HepG2 (cell line): ENCODE measurements at regions not wholly inside any gene's neighbourhood (a gene's known extent, or its start where the extent isn't known, plus 50 kb on each side); places are given as distances from the start of the nearest gene placed in this dataset.

Source experiments
- ATAC-seq: fragments of 200-7000 bp; cut with Tn5 transposase; 3 replicates; pipeline ENCODE4 v1.9.1; 2020; ENCODE audit warnings: mild to moderate bottlenecking, moderate library complexity
- BruUV-seq: library from RNA; stranded (reverse); fragments of 400-500 nt; replicated peaks from 2 replicates; lab custom pipeline; 2021; lab: Mats Ljungman, UMichigan
- CTCF ChIA-PET: fragments of 300-600 bp; formaldehyde crosslinking; extraction: SDS; loops from one replicate; lab custom pipeline; 2021; ENCODE audit warnings: low total read pairs, inconsistent platforms, low intra/inter-chr PET ratio; lab: Yijun Ruan, JAX
- POLR2A ChIA-PET: fragments of 350-600 bp; sonication (Branson Sonifier 250); formaldehyde crosslinking; loops from one replicate; lab custom pipeline; 2020; ENCODE audit warnings: antibody characterized with exemption, inconsistent platforms; lab: Yijun Ruan, JAX
- DNase-seq: peaks from one replicate; pipeline ENCODE4 v3.0.0-alpha.2; 2015; ENCODE audit warnings: low spot score
- FAIRE-seq: peaks from 3 replicates; lab custom pipeline; 2011; peaks lifted over from hg19 to GRCh38; lab: Jason Lieb, UNC
- H2AFZ ChIP-seq: one replicate; pipeline ENCODE4 v1.6.1; 2011; ENCODE audit warnings: low read length, inconsistent platforms
- H3K27ac ChIP-seq: fragments of 300-600 bp; 3 replicates; pipeline ENCODE4 v1.8.0; 2011; ENCODE audit warnings: mixed run types, mild to moderate bottlenecking, mixed read lengths, low read length, inconsistent platforms; ENCODE audit not compliant: insufficient read depth; ENCODE audit errors: extremely low read length
- H3K27me3 ChIP-seq, 2 experiments: fragments of 200-600 bp in 1 of 2; 2 replicates in 1 of 2; 3 replicates in 1 of 2; pipeline versions ENCODE4 v1.6.0 to v1.8.0; 2011; ENCODE audit warnings: low read length in 2 of 2, mild to moderate bottlenecking in 2 of 2, moderate library complexity in 2 of 2, inconsistent platforms in 1 of 2; ENCODE audit not compliant: insufficient read depth in 2 of 2, control insufficient read depth in 1 of 2
- H3K36me3 ChIP-seq, 2 experiments: fragments of 200-600 bp in 1 of 2; replicated peaks in 1 of 2; 2 replicates in 1 of 2; 3 replicates in 1 of 2; pipeline versions ENCODE4 v1.5.1 to v1.8.0; 2011; ENCODE audit warnings: low read length in 2 of 2, inconsistent platforms in 1 of 2; ENCODE audit not compliant: insufficient read depth in 2 of 2, control insufficient read depth in 1 of 2
- H3K4me1 ChIP-seq: 2 replicates; pipeline ENCODE4 v1.5.1; 2012; ENCODE audit warnings: low read length, inconsistent platforms; ENCODE audit not compliant: insufficient read depth
- H3K4me2 ChIP-seq: 2 replicates; pipeline ENCODE4 v1.6.0; 2011; ENCODE audit warnings: low read depth, low read length, inconsistent platforms
- H3K4me3 ChIP-seq, 3 experiments: fragments of 200-600 bp in 1 of 3; sonication (generic), shearing (Covaris generic) in 1 of 3; replicated peaks in 1 of 3; 2 replicates each; pipeline ENCODE4 v1.5.1; 2011 to 2016; ENCODE audit warnings: low read length in 3 of 3, inconsistent platforms in 2 of 3, low read depth in 2 of 3, mild to moderate bottlenecking in 2 of 3, control low read depth in 1 of 3, mixed read lengths in 1 of 3; ENCODE audit not compliant: insufficient read depth in 1 of 3
- H3K79me2 ChIP-seq: one replicate; pipeline ENCODE4 v1.6.1; 2011; ENCODE audit warnings: low read length, inconsistent platforms; ENCODE audit not compliant: insufficient read depth
- H3K9ac ChIP-seq: 2 replicates; pipeline ENCODE4 v1.6.0; 2011; ENCODE audit warnings: mild to moderate bottlenecking, low read depth, low read length, inconsistent platforms; ENCODE audit not compliant: insufficient read depth
- H3K9me3 ChIP-seq: 2 replicates; pipeline ENCODE4 v1.5.1; 2012; ENCODE audit warnings: mild to moderate bottlenecking, low read length
- H4K20me1 ChIP-seq: 2 replicates; pipeline ENCODE4 v1.6.0; 2011; ENCODE audit warnings: inconsistent platforms, mild to moderate bottlenecking, low read length, moderate library complexity; ENCODE audit not compliant: insufficient read depth
- FIP1L1 ChIP-seq: fragments of 200-400 bp; formaldehyde crosslinking; IDR thresholded peaks from 2 replicates; pipeline ENCODE4 v1.6.1; 2018; ENCODE audit warnings: low read depth, mild to moderate bottlenecking, low read length, moderate library complexity, borderline replicate concordance; ENCODE audit not compliant: insufficient read depth
- FOXA3 ChIP-seq: IDR thresholded peaks from 2 replicates; pipeline ENCODE4 v1.6.1; 2016; ENCODE audit warnings: missing genetic modification reagents, missing compliant biosample characterization
- FOXO4 ChIP-seq: sonication (generic); formaldehyde crosslinking; conservative IDR thresholded peaks from 2 replicates; pipeline ENCODE4 v1.8.1; 2023; ENCODE audit warnings: missing genetic modification reagents
- FOXP4 ChIP-seq: sonication (generic); formaldehyde crosslinking; IDR thresholded peaks from 2 replicates; pipeline ENCODE4 v1.4.0; 2020; ENCODE audit warnings: missing genetic modification reagents
- HNF4G ChIP-seq, 2 experiments: sonication (generic) in 1 of 2; formaldehyde crosslinking in 1 of 2; IDR thresholded peaks; 2 replicates each; pipeline versions ENCODE4 v1.4.0 to v1.6.1; 2011 to 2020; ENCODE audit warnings: borderline replicate concordance in 2 of 2, low read depth in 2 of 2, mild to moderate bottlenecking in 2 of 2, low read length in 1 of 2, missing genetic modification reagents in 1 of 2, moderate library complexity in 1 of 2
- MXD4 ChIP-seq: IDR thresholded peaks from 2 replicates; pipeline ENCODE4 v1.6.1; 2016; ENCODE audit warnings: mild to moderate bottlenecking, missing biosample characterization, missing genetic modification reagents
- REST ChIP-seq, 2 experiments: IDR thresholded peaks; 2 replicates each; pipeline ENCODE4 v1.6.1; 2011 to 2012; ENCODE audit warnings: low read length in 2 of 2, borderline replicate concordance in 1 of 2, low read depth in 1 of 2, mild to moderate bottlenecking in 1 of 2, moderate library complexity in 1 of 2
- RFX3 ChIP-seq: IDR thresholded peaks from 2 replicates; pipeline ENCODE4 v1.6.1; 2016; ENCODE audit warnings: missing biosample characterization, missing genetic modification reagents
- TBP ChIP-seq: sonication (generic); formaldehyde crosslinking; IDR thresholded peaks from 2 replicates; pipeline ENCODE4 v1.5.0; 2020; ENCODE audit warnings: missing genetic modification reagents
- THAP8 ChIP-seq: sonication (generic); formaldehyde crosslinking; IDR thresholded peaks from 2 replicates; pipeline ENCODE4 v1.5.1; 2020; ENCODE audit warnings: missing genetic modification reagents, mild to moderate bottlenecking, borderline replicate concordance
- ZFP36L2 ChIP-seq: sonication (generic); formaldehyde crosslinking; IDR thresholded peaks from 2 replicates; pipeline ENCODE4 v1.4.0; 2020; ENCODE audit warnings: missing genetic modification reagents
- ZNF263 ChIP-seq: sonication (generic); formaldehyde crosslinking; IDR thresholded peaks from 2 replicates; pipeline ENCODE4 v1.4.0; 2020; ENCODE audit warnings: missing genetic modification reagents
- ZNF484 ChIP-seq: sonication (generic); formaldehyde crosslinking; IDR thresholded peaks from 2 replicates; pipeline ENCODE4 v1.5.1; 2020; ENCODE audit warnings: mild to moderate bottlenecking, low read depth, missing genetic modification reagents, borderline replicate concordance
- ZNF564 ChIP-seq: sonication (generic); formaldehyde crosslinking; IDR thresholded peaks from 2 replicates; pipeline ENCODE4 v1.8.1; 2023; ENCODE audit warnings: mild to moderate bottlenecking, missing genetic modification reagents
- ZNF598 ChIP-seq: sonication (generic); formaldehyde crosslinking; IDR thresholded peaks from 2 replicates; pipeline ENCODE4 v1.5.1; 2020; ENCODE audit warnings: mild to moderate bottlenecking, missing genetic modification reagents, borderline replicate concordance
- ZNF720 ChIP-seq: sonication (generic); formaldehyde crosslinking; IDR thresholded peaks from 2 replicates; pipeline ENCODE4 v1.4.0; 2020; ENCODE audit warnings: missing genetic modification reagents
- ZNF749 ChIP-seq: sonication (generic); formaldehyde crosslinking; IDR thresholded peaks from 2 replicates; pipeline ENCODE4 v1.8.0; 2022; ENCODE audit warnings: mild to moderate bottlenecking, missing genetic modification reagents, moderate library complexity, borderline replicate concordance
- ZNF775 ChIP-seq: sonication (generic); formaldehyde crosslinking; IDR thresholded peaks from 2 replicates; pipeline ENCODE4 v1.4.0; 2020; ENCODE audit warnings: missing genetic modification reagents, mild to moderate bottlenecking, moderate library complexity, borderline replicate concordance
- WGBS: methylation state at CpG from one replicate; pipeline ENCODE4 v1.1.6; 2017; ENCODE audit warnings: low lambda C conversion rate; 5-methylcytosine and 5-hydroxymethylcytosine counted together
- in situ Hi-C: cut with HindIII; loops from 2 replicates; pipeline ENCODE4 v1.10.0; 2017; ENCODE audit warnings: low pct_unique_long_range_greater_than_20kb; ENCODE audit not compliant: extremely low pct_ligation_motif_present
- intact Hi-C: fragments of 100-400 bp; cut with micrococcal nuclease; formaldehyde crosslinking; loops from one replicate; pipeline ENCODE4 v1.10.0; 2022; ENCODE audit not compliant: unreplicated experiment

GRCh38 chr4:17029964-17030363, 131.5 kb upstream of the LDB2 start:
- no peaks in the 10 kb centered on the region for H4K20me1 ChIP-seq
- no peak overlapping the region for H2AFZ ChIP-seq
- peaks cover 0 to 16% of the 10 kb centered on the region in 2 experiments; a peak in 2 of 5 replicates for H3K27me3 ChIP-seq
- no peak overlapping the region for H3K9ac ChIP-seq
- no TSS peak for BruUV-seq
- in situ Hi-C loops (no loop called here), intact Hi-C loops (no loop called here)
- CTCF ChIA-PET, result no interaction called here
- H3K9me3 ChIP-seq, result no peaks in the 10 kb centered on the region
- TF ChIP-seq HNF4G (IDR thresholded peaks at IDR 0.05; ENCODE audit: borderline replicate concordance, low read depth, low read length), result no peak
- no peak for TF ChIP-seq HNF4G (CRISPR knock-in tag; IDR thresholded peaks at IDR 0.05; ENCODE audit: borderline replicate concordance, low read depth)
- no peak for TF ChIP-seq ZNF775
- no peak for TF ChIP-seq FOXA3 (CRISPR knock-in tag)
- TF ChIP-seq FOXO4, result no peak
- no peak for TF ChIP-seq REST (IDR thresholded peaks at IDR 0.05; ENCODE audit: borderline replicate concordance in 1 of 2, low read depth in 1 of 2, low read length in 2 of 2)
- TF ChIP-seq ZNF484 (CRISPR knock-in tag), result no peak
- no peak for TF ChIP-seq MXD4
- TF ChIP-seq FOXP4, result no peak
- TF ChIP-seq ZNF720 (CRISPR knock-in tag), result no peak
- TF ChIP-seq ZNF598, result no peak
- TF ChIP-seq ZFP36L2 (CRISPR knock-in tag), result no peak
- no peak for TF ChIP-seq TBP (CRISPR knock-in tag)
- no peak for TF ChIP-seq ZNF749 (CRISPR knock-in tag)
- no peak for TF ChIP-seq ZNF263
- no peak for TF ChIP-seq FIP1L1
- TF ChIP-seq RFX3 (CRISPR knock-in tag), result no peak
- TF ChIP-seq ZNF564, result no peak
- TF ChIP-seq THAP8 (CRISPR knock-in tag), result no peak
- WGBS, result 4% methylated on average over 2 of the region's 2 CpGs
- H3K79me2 ChIP-seq, result no peaks in the 10 kb centered on the region
- no peak overlapping the region for H3K27ac ChIP-seq
- no peaks in the 10 kb centered on the region for H3K4me1 ChIP-seq
- ATAC-seq, result no peak
- POLR2A ChIA-PET, result no interaction called here
- no peak overlapping the region for H3K4me2 ChIP-seq
- no peak for DNase-seq
- no peak for FAIRE-seq
- H3K4me3 ChIP-seq, result no peak overlapping the region
- no peaks in the 10 kb centered on the region for H3K36me3 ChIP-seq
